SU-DHL-6 (cell line): ENCODE measurements at regions not wholly inside any gene's neighbourhood (a gene's known extent, or its start where the extent isn't known, plus 50 kb on each side); places are given as distances from the start of the nearest gene placed in this dataset.

Source experiments
- CTCF ChIP-seq: fragments of 200-600 bp; sonication (generic); IDR thresholded peaks from one replicate; pipeline ENCODE4 v1.5.1; 2017; ENCODE audit warnings: antibody characterized with exemption, mild to moderate bottlenecking, low read length, moderate library complexity; ENCODE audit not compliant: insufficient read depth, poor library complexity, severe bottlenecking
- EZH2phosphoT487 ChIP-seq: fragments of 200-600 bp; sonication (generic), shearing (Covaris generic); conservative IDR thresholded peaks from 2 replicates; pipeline ENCODE4 v1.6.1; 2018; ENCODE audit warnings: mild to moderate bottlenecking, antibody characterized with exemption, low read length, moderate library complexity, mixed read lengths

DNA sequence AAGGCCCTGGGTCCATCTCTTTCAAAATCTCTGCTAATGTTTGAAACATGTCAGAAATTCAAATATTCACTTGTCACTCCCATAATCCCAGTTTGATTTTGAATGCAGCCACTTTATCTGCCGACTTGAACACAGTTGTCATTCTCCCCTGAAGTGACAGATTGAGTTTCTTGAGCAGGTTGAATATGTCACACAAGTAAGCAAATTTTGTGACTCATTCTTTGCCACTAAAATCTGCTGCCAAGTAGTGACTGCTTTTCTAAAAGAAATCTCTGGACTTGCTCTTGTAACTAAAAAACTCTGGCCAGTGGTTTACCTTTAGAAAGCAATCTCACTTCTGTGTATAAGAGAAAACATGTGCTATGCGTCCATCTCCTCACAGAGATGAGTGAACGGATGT, 357.1 kb downstream of the LMO7 start:
- no peak for TF ChIP-seq CTCF
- no peak for TF ChIP-seq EZH2phosphoT487
